Tibial nerve (tissue), 4 donors: ENCODE measurements at regions not wholly inside any gene's neighbourhood (a gene's known extent, or its start where the extent isn't known, plus 50 kb on each side); places are given as distances from the start of the nearest gene placed in this dataset.
"Not testable (repeated sequence)": the region's sequence is repeated elsewhere in the genome, so short reads cannot be mapped to it uniquely, and the experiment has no call there.

Experiments
- DNase-seq, 2 donors: peaks; one replicate each; pipeline ENCODE4 v3.0.0-alpha.2; 2019; ENCODE audit warnings: low spot score in 2 of 2
- H3K27ac ChIP-seq, 4 donors: fragments of 200-600 bp; sonication (generic) in 3 of 4; one replicate each; pipeline ENCODE4 v1.5.1; 2017 to 2019; ENCODE audit warnings: mild to moderate bottlenecking in 1 of 4
- H3K27me3 ChIP-seq, 2 donors: fragments of 200-600 bp; sonication (generic) in 1 of 2; one replicate each; pipeline versions ENCODE4 v1.5.1 to v1.6.0; 2017 to 2019
- H3K36me3 ChIP-seq, 3 donors: fragments of 200-600 bp; sonication (generic); one replicate each; pipeline ENCODE4 v1.5.1; 2018 to 2019
- H3K4me1 ChIP-seq, 4 donors: fragments of 200-600 bp; sonication (generic) in 3 of 4; one replicate each; pipeline ENCODE4 v1.5.1; 2017 to 2019
- H3K4me3 ChIP-seq, 4 donors: fragments of 200-600 bp; sonication (generic) in 3 of 4; one replicate each; pipeline ENCODE4 v1.5.1; 2017 to 2019; ENCODE audit warnings: mild to moderate bottlenecking in 1 of 4, moderate library complexity in 1 of 4
- H3K9me3 ChIP-seq, 4 donors: fragments of 200-600 bp; sonication (generic) in 3 of 4; one replicate each; pipeline ENCODE4 v1.5.1; 2017 to 2019
- EP300 ChIP-seq, 2 donors: sonication (generic); formaldehyde crosslinking; IDR thresholded peaks; one replicate each; pipeline ENCODE4 v1.6.1; 2017; ENCODE audit warnings: antibody characterized with exemption in 2 of 2, mild to moderate bottlenecking in 1 of 2
- POLR2A ChIP-seq, 2 donors: fragments of 450-650 bp; IDR thresholded peaks; one replicate each; pipeline ENCODE4 v1.6.1; 2017; ENCODE audit warnings: antibody characterized with exemption in 2 of 2, mild to moderate bottlenecking in 2 of 2, moderate library complexity in 2 of 2
- WGBS, 2 donors: methylation state at CpG; one replicate each; pipeline ENCODE4 v1.1.5; 2018; 5-methylcytosine and 5-hydroxymethylcytosine counted together
- TF ChIP-seq, protein P1 (sequence below), 5 experiments: fragments of 200-600 bp in 3 of 5; fragments of 450-650 bp in 2 of 5; sonication (generic) in 3 of 5; IDR thresholded peaks; one replicate each; pipeline ENCODE4 v1.5.1; 2016 to 2019; ENCODE audit warnings: antibody characterized with exemption in 5 of 5, mild to moderate bottlenecking in 3 of 5, moderate library complexity in 2 of 5

DNA sequence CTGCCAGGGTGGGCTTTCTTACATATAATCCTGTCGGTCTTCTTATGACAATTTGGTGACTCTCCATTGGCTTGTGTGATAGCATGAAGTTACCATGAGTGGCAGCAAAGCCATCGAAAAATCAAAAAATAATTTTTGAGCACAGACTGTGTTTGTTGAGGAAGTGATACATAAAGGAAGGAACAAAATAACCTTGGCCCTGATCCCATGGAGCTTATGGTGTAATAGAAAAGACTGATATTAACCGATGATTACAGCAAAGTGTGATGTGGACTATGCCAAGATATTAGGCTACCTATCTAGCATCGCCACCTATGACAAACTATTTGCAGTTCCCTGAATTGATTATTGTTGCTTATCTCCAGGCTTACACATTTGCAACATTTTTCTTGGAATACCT is 383.2 kb downstream of the AEBP2 start:
- H3K36me3 ChIP-seq, result no peaks in the 10 kb centered on the region
- TF ChIP-seq EP300 (IDR thresholded peaks at IDR 0.05) (no peak), POLR2A (IDR thresholded peaks at IDR 0.05) (no peak)
- TF ChIP-seq, protein P1, sequence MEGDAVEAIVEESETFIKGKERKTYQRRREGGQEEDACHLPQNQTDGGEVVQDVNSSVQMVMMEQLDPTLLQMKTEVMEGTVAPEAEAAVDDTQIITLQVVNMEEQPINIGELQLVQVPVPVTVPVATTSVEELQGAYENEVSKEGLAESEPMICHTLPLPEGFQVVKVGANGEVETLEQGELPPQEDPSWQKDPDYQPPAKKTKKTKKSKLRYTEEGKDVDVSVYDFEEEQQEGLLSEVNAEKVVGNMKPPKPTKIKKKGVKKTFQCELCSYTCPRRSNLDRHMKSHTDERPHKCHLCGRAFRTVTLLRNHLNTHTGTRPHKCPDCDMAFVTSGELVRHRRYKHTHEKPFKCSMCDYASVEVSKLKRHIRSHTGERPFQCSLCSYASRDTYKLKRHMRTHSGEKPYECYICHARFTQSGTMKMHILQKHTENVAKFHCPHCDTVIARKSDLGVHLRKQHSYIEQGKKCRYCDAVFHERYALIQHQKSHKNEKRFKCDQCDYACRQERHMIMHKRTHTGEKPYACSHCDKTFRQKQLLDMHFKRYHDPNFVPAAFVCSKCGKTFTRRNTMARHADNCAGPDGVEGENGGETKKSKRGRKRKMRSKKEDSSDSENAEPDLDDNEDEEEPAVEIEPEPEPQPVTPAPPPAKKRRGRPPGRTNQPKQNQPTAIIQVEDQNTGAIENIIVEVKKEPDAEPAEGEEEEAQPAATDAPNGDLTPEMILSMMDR (IDR thresholded peaks at IDR 0.05), result no peak
- no peaks in the 10 kb centered on the region for H3K27me3 ChIP-seq
- DNase-seq, result no peak
- H3K4me1 ChIP-seq, result no peaks in the 10 kb centered on the region
- no peak overlapping the region for H3K4me3 ChIP-seq
- H3K27ac ChIP-seq, result no peak overlapping the region
- H3K9me3 ChIP-seq, result peaks cover 0 to 10% (median 0%) of the 10 kb centered on the region in 4 donors
- WGBS, 2 donors, result 89% methylated on average over 4 of the region's 4 CpGs

DNA sequence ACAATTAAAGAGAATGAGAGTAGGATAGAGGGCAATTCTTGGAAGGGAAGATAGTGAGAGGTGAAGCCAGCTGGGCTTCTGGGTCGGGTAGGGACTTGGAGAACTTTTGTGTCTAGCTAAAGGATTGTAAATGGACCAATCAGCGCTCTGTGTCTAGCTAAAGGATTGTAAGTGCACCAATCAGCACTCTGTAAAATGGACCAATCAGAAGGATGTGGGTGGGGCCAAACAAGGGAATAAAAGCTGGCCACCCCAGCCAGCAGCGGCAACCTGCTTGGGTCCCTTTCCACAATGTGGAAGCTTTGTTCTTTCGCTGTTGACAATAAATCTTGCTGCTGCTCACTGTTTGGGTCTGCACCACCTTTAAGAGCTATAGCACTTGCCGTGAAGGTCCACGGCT is 384.0 kb downstream of the AEBP2 start:
- not testable (repeated sequence) for H3K27me3 ChIP-seq, H3K4me3 ChIP-seq, H3K27ac ChIP-seq, H3K4me1 ChIP-seq, H3K36me3 ChIP-seq, DNase-seq
- 78 to 85% methylated on average over 6 of the region's 6 CpGs for WGBS, 2 donors
- H3K9me3 ChIP-seq, result peaks cover 0 to 18% (median 0%) of the 10 kb centered on the region in 4 donors

DNA sequence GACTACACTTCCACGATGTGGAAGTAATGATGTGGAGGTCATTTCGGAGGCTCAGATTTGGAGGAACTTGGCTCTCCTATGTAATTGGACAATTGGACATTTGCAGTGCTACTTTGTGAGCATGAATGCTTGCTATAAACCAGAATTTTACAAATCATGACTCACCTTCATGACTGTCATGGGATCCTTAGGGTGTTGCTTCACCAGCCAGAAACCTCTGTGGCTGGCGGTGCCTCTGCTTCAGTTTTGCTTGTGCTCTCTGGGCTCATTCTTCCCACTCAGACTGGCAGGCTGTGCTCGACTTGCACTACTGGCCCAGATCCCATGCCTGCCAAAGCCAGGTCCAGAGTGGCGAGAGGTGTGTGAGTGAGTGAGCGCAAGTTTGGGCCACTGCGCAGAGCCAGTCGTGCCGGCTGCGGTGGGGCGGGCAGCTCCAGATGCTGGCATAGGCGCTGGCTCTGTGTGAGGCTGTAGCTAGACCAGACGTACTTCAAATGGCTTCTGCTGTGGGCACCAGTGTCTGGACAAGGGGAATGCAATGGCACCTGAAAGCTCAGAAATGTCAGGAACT is 387.8 kb downstream of the AEBP2 start:
- Histone ChIP-seq H3K27ac (no peak overlapping the region), H3K36me3 (no peaks in the 10 kb centered on the region), H3K9me3 (peaks cover 0 to 21% (median 0%) of the 10 kb centered on the region in 4 donors), H3K27me3 (no peaks in the 10 kb centered on the region), H3K4me1 (no peaks in the 10 kb centered on the region), H3K4me3 (no peak overlapping the region)
- DNase-seq, result no peak
- 92 to 96% methylated on average over 12 to 13 of the region's 13 CpGs for WGBS, 2 donors
- TF ChIP-seq POLR2A (IDR thresholded peaks at IDR 0.05) (no peak), EP300 (IDR thresholded peaks at IDR 0.05) (no peak)
- TF ChIP-seq, protein P1 (IDR thresholded peaks at IDR 0.05), result no peak

DNA sequence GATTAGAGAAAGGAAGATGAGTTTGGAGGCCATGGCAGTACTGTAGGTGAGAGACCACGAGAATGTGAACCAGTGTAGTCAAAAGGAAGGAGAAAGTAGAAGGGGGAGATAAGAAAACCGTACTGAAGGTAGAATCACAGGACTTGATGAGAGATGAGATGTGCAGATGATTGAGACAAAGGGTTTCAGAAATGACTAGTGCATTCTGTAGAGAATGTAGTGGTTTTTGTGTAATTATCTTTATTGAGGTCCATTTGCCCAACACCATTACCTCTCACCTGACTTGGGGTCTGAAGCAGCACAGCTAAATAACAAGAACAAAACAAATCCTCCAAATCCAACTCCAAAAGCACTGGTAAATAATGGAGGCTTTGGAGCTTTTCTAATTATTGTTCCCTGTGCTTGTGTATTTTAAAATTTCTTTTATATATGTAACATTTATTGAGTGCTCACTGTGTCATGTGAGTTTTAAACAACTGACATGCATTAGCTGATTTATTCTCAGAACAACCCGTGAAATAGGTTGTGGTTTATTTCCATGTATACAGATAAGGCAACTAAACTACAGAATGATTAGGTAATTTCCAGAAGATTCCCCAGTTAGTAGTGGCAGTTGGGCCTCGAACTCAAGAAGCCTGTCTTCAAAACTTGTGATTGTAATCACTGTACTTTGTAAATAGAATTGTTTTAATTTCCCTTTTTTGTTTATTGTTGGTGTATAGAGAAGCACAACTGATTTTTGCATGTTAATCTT is 390.0 kb downstream of the AEBP2 start:
- no peak for DNase-seq
- TF ChIP-seq, protein P1 (IDR thresholded peaks at IDR 0.05), result no peak
- TF ChIP-seq EP300 (IDR thresholded peaks at IDR 0.05), result no peak
- TF ChIP-seq POLR2A (IDR thresholded peaks at IDR 0.05), result no peak
- Histone ChIP-seq H3K4me3 (no peak overlapping the region), H3K27ac (no peak overlapping the region), H3K4me1 (no peaks in the 10 kb centered on the region), H3K36me3 (no peaks in the 10 kb centered on the region), H3K9me3 (peaks cover 0 to 21% (median 0%) of the 10 kb centered on the region in 4 donors), H3K27me3 (no peaks in the 10 kb centered on the region)
- 78 to 83% methylated on average over 4 of the region's 4 CpGs for WGBS, 2 donors

DNA sequence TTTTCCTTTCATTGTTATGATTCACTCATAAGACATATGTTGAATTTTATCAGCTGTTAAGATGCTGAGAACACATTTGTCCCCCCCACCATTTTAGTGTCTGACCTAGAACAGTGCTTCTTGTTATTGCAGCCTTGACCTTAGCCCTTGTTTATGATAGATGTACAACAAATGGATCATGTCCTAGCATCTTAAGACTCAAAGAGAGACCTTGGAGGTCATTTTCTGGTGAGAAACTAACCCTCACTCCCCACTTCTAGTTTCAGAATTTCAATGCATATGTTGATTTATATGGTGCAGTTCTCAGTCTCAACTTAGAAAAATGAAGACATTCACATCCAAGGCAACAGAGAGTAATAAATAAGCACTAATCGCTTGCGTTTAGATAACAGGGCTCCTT is 391.2 kb downstream of the AEBP2 start:
- no peak for DNase-seq
- no peaks in the 10 kb centered on the region for H3K36me3 ChIP-seq
- WGBS, 2 donors, result 35 to 47% methylated on average over 2 of the region's 2 CpGs
- H3K4me1 ChIP-seq, result no peaks in the 10 kb centered on the region
- H3K27me3 ChIP-seq, result no peaks in the 10 kb centered on the region
- H3K9me3 ChIP-seq, result peaks cover 0 to 21% (median 0%) of the 10 kb centered on the region in 4 donors
- H3K27ac ChIP-seq, result no peak overlapping the region
- no peak overlapping the region for H3K4me3 ChIP-seq
- no peak for TF ChIP-seq POLR2A (IDR thresholded peaks at IDR 0.05)
- TF ChIP-seq EP300 (IDR thresholded peaks at IDR 0.05), result no peak
- TF ChIP-seq, protein P1 (IDR thresholded peaks at IDR 0.05), result no peak
